NCI-H146 (cell line): ENCODE measurements at regions not wholly inside any gene's neighbourhood (a gene's known extent, or its start where the extent isn't known, plus 50 kb on each side); places are given as distances from the start of the nearest gene placed in this dataset.

ENCODE experiments used
- DNase-seq: peaks from one replicate; lab custom pipeline; 2025; lab: John Stamatoyannopoulos, UW

DNA sequence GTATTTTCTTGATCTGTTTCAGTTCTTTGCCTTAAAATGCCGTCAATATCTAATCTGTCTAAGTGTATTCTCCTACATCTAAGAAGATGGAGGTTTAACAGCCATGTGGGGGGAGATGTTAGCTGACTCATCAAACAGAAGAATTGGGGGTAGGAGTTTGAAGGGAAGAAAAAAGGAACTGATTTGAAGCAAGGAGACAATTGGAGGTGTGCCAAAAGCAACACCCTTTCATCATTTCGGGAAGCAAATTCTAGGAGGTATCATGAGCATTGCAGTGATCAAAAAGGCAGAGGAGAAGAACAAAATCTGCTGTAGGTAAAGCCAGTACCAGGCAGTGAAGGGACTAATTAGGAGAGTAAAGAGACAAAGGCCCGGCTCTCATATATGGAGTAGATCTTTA lies 337.3 kb upstream of the TBC1D5 start:
- DNase-seq = no peak

DNA sequence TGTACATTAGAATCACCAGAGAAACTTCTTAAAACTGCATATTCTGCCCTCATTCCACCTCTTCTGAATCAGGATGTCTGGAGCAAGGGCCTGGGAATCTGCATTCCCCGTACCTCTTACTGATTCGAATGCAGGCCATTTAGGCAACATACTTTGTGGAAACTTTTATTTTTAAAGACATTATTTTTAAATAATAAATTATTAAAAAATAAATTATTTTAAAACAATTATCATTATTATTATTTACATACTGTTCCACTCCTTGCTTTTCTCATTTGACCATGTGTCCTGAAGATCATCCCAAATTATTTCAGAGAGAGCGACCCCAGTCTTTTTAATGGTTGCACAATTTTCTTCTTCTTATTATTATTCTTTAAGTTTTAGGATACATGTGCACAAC lies 336.6 kb upstream of the TBC1D5 start:
- no peak for DNase-seq

DNA sequence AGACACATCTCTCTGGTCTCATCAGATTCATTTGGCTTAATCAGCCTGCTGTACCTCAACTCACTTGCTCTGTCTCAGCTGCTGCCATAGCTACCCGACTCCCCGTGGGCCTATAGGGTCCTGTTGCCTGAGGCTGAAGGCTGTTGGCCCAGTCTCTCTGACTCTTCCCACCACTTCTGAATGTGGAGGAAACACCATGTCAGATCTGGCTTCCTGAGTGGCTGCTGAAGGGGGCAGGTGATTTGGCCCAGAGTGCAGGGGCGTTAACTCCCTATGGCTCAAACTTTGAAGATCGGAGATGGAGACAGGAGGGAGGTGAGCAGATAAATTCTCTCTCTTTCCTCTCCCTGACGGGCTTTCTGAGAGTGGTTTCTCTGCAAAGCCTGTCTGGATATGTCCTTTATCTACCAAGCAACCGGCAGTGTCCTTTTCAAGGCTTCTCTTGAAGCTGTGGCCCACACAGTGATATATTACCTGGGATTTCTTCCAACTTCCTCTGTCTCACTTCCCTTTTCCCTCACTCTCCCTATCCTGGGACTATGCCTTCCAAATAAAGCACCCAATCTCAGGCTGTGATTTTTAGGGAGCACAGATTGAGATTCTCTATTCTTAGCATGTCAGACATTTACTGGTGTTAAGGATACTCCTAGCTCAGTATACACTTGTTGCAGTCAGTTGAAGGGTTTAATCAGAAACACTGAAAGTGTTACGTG lies 334.9 kb upstream of the TBC1D5 start:
- no peak for DNase-seq

DNA sequence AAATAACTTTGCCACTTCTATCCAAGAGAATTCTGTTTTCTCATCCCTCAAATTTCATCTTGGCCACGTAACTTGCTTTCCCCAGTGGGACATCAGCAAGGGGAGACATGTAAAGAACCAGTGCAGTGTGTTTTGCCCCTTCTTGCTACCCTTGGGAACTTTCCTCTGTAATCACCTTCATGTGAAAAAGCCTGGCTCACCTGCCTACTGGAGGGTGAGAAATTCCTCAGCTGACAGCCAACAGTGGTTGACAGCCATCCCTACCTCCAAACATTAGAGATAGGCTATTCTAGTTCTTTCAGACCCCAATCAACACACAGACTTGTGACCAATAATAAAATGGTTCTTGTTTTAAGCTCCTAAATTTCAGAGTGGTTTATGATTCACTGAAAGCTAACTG lies 333.9 kb upstream of the TBC1D5 start:
- no peak for DNase-seq

DNA sequence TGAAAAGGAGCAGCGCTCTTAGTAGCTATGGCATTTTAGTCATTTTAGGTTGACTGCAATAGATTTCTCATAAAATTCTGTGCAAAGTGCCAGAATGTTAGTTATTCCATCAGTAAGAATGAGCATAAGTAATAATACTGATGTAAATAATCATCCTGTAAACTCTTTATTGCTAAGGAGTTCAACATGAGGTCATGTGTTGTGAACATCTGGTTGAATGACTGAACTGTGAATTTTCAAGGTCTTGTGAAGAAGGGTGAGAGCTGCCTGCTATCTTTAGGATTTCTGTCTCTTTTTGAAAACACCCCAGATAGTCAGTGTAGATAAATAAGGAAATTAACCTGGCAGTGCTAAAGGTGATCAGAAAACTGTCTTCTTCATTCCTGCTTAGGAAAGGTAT lies 333.4 kb upstream of the TBC1D5 start:
- no peak for DNase-seq

DNA sequence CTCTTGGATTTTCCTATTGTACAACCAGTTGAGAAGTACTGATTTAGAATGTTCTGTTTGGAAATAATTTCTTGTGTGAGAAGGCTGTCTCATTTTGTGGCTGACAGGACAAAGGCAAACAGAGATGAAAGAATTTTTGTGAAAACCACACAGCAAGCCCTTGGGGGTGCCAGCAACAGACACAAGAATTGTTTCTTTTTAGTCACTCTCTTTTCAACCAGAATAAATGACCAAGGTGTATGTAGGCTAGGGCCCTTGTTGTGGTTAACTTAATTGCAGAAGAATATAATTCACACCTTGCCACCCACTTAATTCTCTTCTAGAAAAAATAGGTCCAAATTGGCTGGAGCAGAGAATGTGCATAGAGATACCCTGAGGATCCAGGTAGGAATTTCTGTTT lies 329.4 kb upstream of the TBC1D5 start:
- DNase-seq = no peak

DNA sequence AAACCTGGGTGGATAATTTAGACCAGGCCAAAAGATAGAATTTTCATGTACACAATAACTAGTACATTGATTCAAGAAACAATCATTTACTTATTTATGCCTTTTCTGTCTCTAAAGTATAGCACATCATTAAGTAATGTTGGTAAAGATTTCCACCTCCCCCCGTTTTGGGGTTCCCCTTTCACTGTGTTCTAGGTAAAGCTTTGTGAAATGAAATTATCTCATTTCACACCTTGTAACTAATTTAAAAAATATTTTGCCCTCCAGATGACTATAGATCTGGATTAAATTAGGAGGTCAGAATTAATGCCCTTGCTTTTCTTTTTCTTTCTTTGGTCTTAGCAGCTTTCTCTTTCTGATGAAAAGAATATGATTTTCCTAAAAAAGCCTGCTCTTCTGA lies 328.5 kb upstream of the TBC1D5 start:
- no peak for DNase-seq

DNA sequence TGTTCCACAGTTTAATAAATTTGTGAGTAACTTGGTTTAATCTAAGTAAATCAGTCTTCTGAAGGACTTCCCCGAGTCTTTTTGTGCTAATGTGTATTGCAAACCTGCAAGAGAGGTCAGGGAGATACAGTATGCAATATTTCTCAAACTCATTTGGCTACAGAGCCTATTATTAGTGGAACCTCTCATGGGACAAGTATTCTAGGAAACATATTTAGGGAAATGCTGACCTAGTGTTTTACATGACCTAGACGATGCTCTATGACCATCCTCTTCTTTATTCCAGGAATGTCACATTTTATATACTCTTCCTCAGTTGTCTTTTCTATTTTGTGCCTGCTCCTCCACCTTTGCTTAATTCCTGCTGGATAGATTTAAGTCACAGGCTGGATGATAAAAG lies 327.8 kb upstream of the TBC1D5 start:
- no peak for DNase-seq

DNA sequence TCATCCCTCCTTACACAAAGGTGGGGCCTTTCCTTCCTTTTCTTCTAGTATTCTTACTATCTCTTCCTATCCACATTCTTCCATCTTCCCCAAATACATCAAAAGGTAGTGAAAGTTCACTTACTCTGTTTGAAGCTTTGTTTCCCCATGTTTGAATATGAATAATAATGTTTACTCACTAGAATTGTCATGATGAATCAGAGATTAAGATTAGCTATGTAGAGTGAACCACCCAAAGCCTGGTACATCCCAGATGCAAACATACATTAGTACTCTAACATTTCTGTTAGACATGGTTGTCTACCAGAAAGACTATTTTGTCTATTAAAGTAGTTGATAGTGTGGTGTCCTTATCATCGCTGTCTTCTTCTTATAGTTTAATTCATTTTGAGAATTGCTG lies 327.1 kb upstream of the TBC1D5 start:
- DNase-seq = no peak

DNA sequence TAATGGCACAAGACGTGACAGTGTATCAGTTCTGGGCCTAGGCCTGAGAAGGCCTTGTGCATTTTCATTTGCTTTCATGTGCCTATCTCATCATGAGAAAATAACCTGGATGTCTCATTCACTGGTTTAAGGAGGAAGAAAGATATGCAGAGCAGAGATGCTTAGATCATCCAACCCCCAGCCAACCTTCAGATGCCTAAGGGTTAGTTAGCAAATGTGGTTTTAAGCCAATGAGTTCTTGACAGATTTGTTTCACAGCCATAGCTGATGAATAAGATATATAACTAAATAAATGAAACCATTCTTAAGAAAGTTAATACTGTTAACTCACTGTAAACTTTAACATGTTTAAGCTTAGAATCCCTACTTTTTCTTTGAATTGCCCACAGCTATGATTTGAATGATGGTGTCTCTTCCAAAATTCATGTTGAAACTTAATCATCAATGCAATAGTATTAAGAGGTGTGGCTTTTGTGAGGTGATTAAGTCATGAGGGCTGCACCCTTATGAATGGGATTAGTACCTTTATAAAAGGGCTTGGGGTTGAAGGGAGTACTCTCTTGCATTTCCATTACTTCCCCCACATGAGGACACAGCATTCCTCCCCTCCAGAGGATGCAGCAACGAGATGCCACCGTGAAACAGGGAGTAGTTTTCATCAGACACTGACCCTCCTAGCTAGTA lies 324.6 kb upstream of the TBC1D5 start:
- DNase-seq = no peak

DNA sequence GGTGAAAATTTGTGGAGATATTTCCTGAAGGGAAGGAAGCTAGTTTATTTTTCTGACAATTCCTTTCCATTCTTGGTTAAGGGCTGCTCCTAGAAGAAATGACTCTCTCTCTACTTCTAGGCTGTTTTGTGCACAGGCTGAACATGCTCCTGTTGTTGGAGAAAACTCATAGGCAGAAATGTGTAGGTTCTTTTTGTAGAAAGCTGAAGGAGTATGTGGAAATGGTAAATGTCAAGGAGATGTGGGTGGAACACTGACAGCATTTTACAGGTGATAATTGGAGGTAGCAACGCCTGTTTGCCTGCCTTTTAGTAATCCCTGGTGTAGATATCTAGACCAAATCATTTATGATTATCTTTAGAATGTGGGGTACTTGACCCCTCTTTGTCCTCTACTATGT lies 322.2 kb upstream of the TBC1D5 start:
- no peak for DNase-seq

DNA sequence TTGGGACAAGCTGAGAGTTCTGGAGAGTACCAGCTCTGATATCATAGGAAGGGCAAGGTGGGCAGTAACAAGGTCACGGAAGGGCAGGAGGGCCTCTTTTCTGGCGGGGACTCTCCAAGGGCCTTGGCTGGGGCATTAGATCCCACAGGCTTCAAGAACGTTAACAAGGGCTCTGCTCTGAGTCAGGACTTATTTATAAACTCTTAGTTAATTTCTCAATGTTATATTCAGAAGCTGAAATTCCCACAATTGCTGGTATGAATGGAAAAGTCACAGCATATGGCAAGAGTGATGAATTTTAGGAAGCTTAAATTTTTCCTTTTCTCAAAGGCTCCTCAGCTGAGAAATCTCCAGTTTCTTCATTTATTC lies 320.2 kb upstream of the TBC1D5 start:
- DNase-seq = no peak

DNA sequence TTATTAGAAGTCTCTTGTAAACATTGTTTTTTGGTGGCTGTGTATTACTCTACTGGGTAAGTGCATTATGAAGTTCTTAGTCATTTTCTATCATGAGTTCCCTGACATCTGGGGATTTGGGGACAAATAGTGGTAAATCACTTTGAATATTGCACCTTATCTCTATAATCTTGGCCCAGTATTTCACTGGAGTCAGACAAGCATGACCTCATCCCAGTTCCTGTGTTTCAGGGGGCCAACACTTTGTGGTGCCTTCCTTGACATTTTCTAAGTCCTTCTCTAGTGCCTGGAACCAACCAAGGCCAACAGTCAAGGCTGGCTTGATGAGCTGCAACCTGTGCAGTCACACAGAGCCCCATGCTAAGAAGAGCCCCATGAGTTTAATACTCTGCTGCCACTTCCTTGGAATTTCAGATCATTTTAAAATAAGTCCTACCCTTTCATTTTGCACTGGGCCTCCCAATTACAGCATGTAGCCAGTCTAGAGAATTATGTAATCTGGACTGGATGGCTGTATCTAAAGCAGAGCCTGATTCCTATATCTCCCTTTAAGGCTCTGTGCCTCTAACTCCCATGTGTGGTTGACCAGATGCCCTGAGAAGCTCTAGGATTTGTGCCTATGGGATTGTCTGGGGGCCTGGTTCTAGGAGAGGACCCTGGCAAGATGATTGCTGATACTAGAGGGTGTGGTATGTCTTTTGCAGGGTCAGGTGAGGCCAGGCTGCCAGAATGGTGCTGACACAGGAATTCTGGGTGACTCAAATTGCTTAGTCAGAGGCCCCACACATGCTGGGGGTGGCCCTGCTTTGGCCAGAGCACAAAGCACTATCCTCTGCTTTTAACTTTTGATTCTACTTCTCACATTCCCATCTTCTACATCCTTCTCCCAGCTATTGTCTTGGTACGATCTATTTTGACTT lies 319.6 kb upstream of the TBC1D5 start:
- DNase-seq = no peak

DNA sequence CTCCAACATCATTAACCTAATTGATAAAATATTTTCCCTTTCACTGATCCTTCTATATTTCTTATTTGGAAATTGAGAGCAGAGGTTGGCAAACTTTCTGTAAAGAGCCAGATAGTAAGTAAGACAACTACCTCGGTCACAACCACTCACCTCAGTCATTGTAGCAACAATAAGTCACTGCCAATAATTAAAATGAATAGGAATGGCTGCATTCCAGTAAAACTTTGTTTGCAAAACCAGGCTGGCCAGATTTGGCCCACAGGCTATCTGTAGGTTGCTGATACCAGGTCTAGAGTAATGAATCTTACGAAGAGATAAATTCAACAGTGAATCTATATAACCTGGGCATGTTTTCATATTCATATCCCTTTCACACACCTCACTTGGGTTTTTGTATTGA lies 316.2 kb upstream of the TBC1D5 start:
- DNase-seq = no peak

DNA sequence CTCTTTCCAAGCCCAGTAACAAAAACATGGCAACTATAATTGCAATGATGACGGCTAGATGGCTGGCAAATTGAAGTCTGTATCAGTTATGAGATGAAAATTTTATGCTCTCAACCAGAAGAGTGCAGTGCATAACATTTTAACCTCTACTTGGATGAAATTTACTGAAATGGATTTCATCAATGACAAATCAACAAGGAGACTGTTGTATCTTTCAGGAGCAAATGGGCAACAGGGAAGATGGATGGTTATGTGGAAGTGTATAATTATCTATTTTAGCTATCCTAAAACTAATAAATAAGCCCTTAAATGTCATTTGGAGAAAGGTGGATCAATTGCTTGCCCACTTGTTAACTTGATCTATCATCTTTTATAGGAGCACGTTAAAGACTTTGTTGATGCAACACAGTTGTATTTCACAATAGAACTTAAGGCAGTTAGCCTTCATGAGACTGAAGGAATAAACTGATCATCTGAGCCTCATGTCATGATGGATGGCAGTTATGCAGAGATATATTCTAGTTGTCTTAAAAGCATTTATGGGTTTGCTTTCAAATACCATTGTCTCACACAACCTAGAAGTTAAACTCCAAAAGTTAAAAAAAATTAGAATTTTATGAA lies 315.1 kb upstream of the TBC1D5 start:
- no peak for DNase-seq

DNA sequence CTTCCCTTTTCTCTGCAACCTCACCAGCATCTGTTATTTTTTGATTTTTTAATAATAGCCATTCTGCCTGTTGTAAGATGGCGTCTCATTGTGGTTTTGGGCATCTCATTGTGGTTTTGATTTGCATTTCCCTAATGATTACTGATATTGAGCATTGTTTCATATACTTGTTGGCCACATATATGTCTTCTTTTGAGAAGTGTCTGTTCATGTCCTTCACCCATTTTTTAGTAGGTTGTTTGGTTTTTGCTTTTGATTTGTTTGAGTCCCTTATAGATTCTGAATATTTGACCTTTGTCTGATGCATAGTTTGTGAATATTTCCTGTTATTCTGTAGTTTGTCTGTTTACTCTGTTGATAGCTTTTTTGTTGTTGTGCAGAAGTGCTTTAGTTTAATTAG lies 312.2 kb upstream of the TBC1D5 start:
- no peak for DNase-seq

DNA sequence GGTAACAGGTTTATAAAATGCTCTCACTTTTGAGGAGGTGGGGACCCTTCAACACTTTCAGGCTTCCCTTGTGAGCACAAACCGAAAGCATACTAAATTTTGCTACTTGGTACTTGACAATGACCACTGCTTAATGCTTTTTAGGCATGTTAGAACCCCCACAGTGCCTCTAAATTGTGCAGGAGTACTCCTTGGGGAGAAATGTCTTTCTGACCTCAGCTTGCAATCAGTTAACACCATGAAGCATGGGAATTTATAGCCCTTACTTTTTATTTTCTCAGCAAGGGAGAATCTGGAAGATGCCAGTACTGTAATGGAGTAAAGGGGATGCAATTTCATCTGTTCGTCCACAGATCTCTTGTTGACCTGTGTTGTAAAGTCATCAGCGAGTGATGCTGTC lies 308.9 kb upstream of the TBC1D5 start:
- no peak for DNase-seq

DNA sequence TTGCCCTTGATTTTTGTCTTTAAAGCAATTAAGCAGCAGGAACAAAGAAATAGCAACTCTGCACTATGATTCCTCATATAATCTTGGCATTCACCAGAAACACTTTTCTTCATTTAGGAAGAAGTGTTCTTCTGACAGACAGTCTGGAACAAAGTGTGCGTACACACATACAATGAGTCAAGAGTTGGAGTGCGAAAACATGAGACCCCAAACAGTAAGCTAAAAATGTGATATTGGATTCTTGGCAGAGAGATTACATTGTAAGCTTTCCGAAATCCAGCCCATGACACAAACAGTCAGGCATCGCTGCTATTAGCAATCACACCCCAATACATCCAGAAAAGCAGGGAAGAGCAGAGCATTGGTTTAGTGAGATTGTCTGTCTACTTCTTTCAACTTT lies 306.7 kb upstream of the TBC1D5 start:
- DNase-seq = no peak

DNA sequence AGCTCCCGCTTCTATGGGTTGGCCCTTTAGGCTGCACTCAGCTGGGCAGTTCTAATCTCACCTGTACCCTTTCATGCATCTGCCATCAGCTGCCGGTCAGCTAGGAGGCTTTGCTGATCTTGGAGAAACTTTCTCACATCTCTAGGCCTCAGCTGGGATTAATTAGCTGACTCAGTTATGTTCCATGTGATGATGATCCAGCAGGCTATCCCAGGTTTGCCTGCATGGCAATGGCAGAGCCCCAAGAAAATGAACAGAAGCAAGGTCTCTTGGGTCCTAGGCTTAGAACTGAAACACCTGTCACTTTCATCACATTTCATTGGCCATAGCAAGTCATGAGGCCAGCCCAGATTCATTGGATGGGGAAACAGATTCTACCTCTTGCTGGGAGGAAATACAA lies 304.6 kb upstream of the TBC1D5 start:
- DNase-seq = no peak

DNA sequence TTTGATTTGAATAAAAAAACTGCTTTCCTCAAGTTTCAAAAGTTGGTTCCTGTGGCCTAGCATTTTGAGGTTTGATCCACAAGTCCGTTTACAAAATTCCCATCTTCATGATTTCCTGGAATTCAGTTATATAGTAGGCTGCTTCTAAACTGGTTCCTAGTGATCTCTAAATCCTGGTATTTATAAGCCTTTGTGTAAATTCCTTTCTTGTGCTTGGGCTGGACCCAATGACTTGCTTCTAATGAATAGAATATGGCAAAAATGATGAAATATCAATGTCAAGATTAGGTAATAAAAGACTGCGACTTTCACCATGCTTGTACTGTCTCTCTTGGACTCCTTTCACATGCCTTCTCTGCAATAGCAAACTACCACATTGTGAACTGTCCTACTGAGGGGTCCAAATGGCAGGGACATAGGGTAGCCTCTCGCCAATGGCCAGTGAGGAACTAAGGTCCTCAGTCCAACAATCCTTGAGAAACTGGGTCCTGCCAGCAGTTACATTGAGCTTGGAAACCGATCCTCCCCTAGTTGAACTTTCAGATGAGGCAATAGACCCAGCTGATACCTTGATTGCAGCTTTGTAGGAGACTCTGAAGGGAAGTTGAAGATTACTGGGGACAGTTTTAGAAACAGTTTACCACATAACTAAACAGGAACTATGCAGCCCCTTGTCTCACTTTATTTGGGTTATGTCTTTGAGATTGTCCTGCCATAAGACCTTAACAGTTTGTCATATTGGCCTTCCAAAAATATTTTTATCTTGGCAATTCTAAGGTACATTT lies 303.9 kb upstream of the TBC1D5 start:
- DNase-seq = no peak

DNA sequence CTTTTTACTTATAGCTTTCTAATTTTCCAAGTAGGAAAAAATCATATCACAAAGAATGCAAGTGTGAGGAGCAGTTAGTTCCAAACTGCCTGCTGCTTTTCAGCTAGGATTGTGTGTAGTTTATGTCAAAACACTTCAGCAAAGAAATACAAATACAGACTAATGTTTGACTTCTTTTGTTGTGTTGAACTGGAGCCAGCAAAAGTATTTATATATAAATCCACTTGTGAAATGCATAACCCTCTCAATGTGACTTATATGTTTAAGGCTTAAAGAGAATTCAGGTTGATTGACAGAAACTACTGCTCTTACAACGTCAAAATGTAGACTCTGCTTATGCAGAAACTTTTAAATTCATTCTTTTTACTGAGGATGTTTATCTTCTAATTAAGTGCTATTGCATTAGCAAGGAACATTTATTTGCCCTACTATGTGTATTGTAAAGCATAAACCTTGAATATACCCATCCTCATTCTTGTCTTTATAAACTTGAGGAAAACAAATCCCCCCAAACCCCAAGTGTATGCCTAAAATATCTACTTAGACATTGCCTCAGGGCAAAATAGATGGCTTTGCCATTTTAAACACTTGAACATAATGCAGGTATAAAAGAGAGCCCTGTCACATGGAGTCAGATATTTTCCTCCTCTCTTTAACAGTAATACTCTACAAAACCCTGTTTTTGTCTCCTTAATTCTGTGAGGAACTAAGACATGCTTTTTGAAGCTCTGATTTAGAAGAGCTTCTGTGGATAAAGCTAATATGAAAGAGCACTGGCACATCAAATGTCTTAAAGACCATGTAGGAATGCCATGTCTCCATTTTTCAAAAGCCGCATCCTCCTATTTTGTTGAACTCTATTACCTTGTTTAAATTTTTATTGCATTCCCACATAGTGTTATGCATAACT lies 302.8 kb upstream of the TBC1D5 start:
- DNase-seq = no peak
